T47D (cell line): ENCODE measurements at regions not wholly inside any gene's neighbourhood (a gene's known extent, or its start where the extent isn't known, plus 50 kb on each side); places are given as distances from the start of the nearest gene placed in this dataset.
"Not testable (repeated sequence)": the region's sequence is repeated elsewhere in the genome, so short reads cannot be mapped to it uniquely, and the experiment has no call there.

Experiments
- DNase-seq, 2 experiments: peaks; one replicate each; pipeline versions ENCODE4 v3.0.0 to v3.0.0-alpha.2; 2011 to 2012; ENCODE audit warnings: low read depth in 1 of 2, low spot score in 1 of 2
- JUND ChIP-seq: IDR thresholded peaks from 2 replicates; pipeline ENCODE4 v1.6.1; 2012; ENCODE audit warnings: low read depth
- in situ Hi-C: cut with HindIII; loops from 2 replicates; pipeline ENCODE4 v1.10.0; 2016; ENCODE audit warnings: low sequenced_read_pairs, low pct_unique_long_range_greater_than_20kb

DNA sequence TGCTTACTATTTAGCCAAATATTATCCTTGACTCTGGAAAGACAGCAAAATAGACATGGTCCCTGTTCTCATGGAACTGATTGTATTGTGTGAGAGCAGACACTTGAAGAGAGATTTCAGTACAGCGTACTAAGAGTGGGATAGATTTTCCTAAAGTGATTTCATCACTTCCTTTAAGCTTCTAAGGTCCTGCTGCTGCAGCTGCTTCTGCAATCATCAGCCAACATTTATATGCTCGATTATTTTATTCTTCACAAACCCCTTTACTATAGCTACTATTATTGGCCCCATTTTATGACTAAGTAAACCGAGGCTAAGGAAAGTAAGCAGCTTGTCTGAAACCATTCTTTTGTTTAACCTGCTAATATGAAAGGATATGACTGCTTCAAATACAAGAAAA is 137.7 kb downstream of the SPATA31D1 start:
- in situ Hi-C loops: no loop called here
- DNase-seq: no peak
- no peak for TF ChIP-seq JUND

DNA sequence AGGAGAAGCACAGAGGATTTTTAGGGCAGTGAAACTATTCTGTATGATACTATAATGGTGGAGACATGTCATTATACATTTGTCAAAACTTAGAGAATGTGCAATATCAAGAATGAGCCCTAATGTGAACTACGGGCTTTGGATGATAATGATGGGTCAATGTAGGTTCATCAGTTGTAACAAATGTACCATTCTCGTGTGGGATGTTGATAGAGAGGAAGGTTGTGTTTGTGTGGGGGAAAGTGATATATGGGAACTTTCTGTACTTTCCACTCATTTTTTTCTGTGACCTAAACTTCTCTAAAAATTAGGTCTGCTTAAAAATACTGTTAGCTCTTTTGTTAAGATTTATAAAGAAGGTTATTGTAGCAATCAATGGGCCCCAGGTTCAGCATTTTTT is 138.9 kb downstream of the SPATA31D1 start:
- no peak for DNase-seq
- no peak for TF ChIP-seq JUND
- in situ Hi-C loops: no loop called here

DNA sequence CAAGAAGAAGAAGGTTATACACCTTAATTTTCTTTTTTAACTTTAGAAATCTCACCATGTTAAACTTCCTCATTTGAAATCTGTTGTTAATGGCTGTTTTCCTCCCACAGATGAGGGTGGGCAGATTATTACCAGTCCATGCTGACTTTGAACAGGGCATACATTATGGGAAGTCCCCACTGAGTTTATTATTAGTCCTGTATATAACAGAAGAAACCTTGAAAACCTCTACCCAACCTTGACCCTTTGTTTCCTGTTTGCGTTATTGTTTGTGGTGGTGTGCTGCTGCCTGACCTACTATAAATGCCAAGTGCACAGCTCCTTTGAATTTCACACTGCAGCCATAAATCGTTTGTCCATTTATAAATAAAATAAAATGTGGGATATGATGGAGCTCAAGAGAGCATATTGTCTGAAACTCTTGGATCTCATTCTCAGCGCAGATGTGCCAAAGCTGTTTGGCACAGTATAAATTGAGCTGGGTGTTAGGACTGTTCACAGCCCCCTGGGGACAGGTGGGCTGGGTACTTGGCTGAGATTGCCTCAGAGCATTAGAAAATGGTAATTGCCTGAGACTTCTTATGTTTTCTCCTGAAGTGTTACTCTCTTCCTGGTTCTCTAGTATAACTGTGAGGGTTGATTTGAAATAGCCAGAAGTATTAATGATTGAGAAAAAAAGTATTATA is 139.6 kb downstream of the SPATA31D1 start:
- in situ Hi-C loops: no loop called here
- no peak for TF ChIP-seq JUND
- no peak for DNase-seq

DNA sequence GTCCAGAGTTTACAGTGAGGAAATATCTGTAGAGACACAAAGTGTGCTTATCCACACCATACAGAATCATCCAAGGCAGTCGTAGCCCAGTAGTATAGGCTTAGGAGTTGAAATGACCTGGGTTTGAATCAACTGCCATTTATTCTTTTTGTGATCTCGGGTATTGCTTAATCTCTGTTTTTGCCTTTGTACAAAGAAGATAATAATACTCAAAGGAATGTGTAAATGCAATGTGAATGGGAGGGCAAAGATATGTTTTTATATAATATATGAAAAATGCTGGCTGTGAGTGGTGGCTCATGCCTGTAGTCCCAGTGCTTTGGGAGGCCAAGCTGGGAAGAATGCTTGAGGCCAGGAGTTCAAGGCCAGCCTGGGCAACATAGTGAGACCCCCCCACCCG is 141.1 kb downstream of the SPATA31D1 start:
- DNase-seq: no peak
- no peak for TF ChIP-seq JUND
- in situ Hi-C loops: no loop called here

DNA sequence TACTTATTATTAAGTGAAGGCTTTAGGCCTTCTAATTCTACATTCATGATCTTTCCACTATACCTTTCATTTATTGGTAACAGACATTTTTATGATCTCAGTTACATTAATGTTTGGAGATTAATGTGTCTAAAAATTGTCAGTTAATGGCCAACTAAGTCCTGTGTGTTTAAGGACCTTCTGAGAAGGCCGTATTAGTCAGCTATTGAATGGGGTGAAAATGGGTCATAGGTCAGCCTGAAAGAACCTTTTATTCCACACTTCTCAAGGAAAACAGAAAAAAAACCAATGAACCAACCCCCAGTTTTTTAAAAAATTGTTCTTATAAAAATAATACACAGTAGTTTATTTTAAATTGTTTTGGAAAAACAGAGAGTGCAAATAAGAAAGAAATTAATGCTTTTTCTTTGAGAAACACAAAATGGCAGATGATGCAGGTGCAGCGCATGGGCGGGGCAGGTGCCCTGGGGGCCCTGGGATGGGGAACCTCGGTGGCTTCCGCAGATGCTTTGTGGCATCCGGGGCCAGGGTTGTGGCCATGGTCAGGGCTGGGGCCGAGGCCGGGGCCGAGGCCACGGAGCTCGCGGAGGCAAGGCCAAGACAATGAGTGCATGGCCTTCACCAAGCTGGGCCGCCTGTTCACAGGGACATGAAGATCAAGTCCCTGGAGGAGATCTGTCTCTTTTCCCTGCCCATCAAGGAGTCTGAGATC is 141.9 kb downstream of the SPATA31D1 start:
- TF ChIP-seq JUND: no peak
- DNase-seq: no peak
- in situ Hi-C loops: no loop called here

DNA sequence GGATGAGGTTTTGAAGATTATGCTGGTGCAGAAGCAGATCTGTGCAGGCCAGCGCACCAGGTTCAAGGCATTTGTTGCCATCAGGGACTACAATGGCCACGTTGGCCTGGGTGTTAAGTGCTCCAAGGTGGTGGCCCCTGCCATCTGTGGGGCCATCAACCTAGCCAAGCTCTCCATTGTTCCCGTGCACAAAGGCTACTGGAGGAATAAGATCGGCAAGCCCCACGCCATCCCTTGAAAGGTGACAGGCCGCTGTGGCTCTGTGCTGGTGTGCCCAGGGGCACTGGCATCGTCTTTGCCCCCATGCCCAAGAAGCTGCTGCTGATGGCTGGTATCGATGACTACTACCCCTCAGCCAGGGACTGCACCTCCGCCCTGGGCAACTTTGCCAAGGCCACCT is 142.5 kb downstream of the SPATA31D1 start:
- no peak for TF ChIP-seq JUND
- no peak for DNase-seq
- in situ Hi-C loops: no loop called here

DNA sequence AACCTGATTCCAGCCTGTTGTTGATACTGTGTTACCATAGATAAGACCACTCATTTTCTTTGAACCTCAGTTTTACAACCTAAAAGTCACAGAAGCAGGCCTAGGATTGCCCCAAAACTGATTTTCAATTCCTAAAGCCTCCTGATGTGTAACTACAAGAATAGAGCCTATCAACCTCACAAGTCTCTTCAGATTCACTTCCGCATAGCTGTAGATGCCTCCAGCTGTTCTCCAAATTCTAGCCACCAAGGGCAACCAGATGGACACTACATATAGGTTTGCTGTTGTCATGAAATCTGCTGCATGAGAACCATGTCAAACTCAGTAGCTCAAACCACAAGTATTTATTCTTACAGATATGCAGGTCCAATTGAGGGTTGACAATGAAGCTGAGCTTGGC is 143.5 kb downstream of the SPATA31D1 start:
- no peak for DNase-seq
- TF ChIP-seq JUND: no peak
- in situ Hi-C loops: no loop called here

DNA sequence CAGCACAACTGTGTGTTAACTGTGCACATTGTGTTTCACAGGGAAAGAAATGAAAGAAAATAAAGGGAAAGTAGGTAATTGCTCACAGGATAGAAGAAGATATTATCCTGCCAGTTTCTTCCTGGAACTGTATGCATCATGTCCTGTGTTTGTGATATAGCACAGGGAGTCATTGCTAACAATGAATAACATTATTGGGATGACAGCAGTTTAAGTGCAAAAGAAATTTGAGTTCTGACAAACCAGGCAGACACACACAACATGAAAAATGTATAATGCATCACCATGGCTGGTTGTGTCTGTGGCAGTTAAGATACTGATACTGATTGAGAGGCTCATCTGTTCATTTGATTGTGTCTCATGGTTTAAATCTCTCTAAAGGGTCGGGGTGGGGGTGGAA is 145.4 kb downstream of the SPATA31D1 start:
- in situ Hi-C loops: no loop called here
- TF ChIP-seq JUND: no peak
- DNase-seq: no peak

DNA sequence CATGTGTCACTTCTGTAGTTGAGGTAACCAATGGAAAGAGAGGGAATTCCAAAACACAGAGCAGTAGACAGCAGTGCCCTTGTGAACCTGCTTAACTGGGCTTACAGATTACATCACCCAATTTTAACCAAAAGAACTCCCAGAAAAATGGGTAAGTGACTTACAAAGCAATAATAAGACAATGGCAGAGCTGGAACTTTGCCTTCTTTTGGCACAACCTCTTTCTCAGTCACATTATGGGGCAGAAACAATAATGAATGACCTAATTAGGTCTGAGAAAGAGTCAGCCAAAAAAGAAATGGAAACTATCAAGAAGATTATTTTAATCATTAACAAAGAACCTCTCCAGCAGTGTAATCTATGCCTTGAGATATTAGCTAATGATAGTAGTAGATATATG is 146.5 kb downstream of the SPATA31D1 start:
- in situ Hi-C loops: no loop called here

DNA sequence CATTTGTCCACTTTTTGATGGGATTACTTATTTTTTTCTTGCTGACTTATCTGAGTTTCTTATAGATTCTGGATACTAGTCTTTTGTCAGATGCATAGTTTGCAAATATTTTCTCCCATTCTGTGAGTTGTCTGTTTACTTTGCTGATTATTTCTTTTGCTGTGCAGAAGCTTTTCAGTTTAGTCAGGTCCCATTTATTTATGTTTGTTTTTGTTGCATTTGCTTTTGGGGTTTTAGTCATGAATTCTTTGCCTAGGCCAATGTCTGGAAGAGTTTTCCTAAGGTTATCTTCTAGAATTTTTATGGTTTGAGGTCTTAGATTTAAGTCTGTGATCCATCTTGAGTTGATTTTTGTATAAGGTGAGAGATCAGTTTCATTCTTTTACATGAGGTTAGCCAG is 149.5 kb downstream of the SPATA31D1 start:
- DNase-seq, in situ Hi-C loops: not testable (repeated sequence)

More for the DNA sequence above, 146.5 kb downstream of the SPATA31D1 start:
- no peak for TF ChIP-seq JUND
- no peak for DNase-seq

DNA sequence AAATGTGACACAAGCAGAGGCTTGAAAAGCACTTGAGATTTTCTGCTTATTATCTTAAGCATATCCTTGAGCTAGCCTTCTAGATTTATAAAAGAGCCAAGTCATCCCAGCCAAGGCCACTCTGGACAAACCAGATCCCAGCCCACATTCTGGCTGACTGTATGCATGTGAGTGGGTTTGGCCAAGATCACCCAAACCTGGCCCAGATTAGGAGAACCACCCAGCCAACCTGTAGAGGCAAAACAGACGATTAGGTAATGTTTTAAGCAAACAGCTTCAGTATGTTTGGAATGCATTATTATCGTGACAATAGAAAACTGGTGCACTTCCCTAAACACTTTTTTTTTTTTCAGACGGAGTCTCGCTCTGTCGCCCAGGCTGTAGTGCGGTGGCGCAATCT is 151.9 kb downstream of the SPATA31D1 start:
- DNase-seq: peak in 1 of 2 experiments; percentile 21
- in situ Hi-C loops: no loop called here
- no peak for TF ChIP-seq JUND

DNA sequence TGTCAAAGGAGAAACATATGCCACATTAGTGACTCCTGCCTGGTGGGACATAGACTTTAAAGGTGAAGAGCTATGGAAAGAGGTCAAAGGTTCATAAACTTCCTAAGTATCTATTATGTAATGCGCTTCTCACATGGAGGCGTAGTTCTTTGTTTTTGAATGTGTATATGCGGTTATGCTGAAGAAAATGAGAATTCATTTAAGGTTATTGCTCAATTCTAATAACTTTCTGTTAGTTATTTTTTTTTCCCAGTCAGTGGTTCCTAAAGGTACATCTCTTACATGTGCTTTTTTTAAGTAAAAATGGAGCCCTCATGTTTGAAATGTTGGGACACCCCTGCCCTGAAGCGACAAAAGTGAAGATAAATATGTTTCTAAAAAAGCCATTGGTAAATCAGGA is 156.2 kb downstream of the SPATA31D1 start:
- DNase-seq: no peak
- in situ Hi-C loops: no loop called here
- no peak for TF ChIP-seq JUND

DNA sequence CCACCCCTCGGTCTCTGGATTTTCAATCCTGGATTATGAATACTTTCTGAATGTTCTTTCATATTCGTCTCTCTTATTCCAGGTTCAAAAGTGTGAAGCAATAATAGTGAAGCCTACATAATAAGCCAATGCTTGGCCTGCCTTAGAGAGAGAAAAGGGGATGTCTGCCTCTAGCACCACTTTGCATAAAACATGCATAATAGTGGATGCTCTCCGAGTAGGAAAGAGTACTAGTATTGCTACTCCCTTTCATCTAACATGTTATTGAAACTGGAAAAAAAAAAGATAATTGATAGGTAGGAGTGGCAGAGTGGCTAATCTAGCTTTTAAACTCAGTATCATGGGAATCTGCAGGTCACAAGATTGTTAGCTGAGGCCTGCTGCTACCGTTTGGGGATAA is 158.1 kb downstream of the SPATA31D1 start:
- TF ChIP-seq JUND: no peak
- in situ Hi-C loops: no loop called here
- no peak for DNase-seq
